ENCODE measurements at regions not wholly inside any gene's neighbourhood (a gene's known extent, or its start where the extent isn't known, plus 50 kb on each side); places are given as distances from the start of the nearest gene placed in this dataset.
A peak's percentile ranks its signal among the peaks of the same experiment; 100 is the strongest.

DNA sequence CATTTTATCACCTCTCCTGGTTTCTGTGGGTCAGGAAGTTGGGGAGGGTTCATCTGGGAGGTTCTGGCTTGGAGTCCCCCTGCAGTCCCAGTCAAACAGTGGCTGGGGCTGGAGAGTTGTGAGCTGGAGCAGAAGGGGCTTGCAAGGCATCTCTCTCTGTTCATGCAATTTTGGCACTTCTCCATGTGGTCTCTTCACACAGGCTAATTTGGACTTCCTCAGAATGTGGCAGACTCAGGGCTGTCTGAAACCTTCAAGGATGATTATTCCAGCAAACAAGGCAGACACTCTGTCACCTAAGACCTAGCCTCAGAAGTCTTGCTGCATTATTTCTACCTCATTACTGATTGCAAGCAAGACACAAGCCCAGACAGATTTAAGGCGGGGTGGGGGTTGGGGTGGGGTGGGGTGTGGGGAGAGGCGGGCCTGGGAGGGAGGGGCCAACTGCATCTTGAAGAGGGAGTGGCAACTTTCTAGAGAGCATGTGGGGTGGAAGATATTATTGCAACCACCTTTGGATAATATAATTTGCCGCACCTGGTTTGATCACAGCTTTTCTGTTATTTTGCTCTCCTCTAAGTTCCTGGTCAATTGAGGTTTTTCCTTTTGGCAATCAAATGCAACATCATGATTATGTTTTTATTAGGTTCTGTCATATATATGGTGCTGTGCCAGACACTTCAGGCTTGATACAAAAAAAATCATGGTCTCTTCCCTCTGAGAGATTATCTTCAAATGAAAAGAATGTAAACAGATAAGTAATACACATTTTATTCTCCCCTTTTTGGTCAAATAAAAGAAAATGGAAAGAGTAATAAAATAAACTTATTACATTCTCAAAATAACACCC, 799.5 kb downstream of the RPA4 start:
- H3K27ac Mint-ChIP-seq, result peak overlapping the region; percentile 31
- TF ChIP-seq, protein P1, sequence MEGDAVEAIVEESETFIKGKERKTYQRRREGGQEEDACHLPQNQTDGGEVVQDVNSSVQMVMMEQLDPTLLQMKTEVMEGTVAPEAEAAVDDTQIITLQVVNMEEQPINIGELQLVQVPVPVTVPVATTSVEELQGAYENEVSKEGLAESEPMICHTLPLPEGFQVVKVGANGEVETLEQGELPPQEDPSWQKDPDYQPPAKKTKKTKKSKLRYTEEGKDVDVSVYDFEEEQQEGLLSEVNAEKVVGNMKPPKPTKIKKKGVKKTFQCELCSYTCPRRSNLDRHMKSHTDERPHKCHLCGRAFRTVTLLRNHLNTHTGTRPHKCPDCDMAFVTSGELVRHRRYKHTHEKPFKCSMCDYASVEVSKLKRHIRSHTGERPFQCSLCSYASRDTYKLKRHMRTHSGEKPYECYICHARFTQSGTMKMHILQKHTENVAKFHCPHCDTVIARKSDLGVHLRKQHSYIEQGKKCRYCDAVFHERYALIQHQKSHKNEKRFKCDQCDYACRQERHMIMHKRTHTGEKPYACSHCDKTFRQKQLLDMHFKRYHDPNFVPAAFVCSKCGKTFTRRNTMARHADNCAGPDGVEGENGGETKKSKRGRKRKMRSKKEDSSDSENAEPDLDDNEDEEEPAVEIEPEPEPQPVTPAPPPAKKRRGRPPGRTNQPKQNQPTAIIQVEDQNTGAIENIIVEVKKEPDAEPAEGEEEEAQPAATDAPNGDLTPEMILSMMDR (IDR thresholded peaks at IDR 0.05; ENCODE audit: unreplicated experiment), result no peak
- no peaks in the 10 kb centered on the region for H3K36me3 Mint-ChIP-seq
- no peak for DNase-seq (ENCODE audit: low spot score in 2 of 2, unreplicated experiment in 2 of 2)
- peaks cover 3% of the 10 kb centered on the region for H3K9me3 Mint-ChIP-seq
- no peak overlapping the region for H3K4me3 Mint-ChIP-seq
- H3K4me1 Mint-ChIP-seq, result peaks cover 11% of the 10 kb centered on the region
- no peaks in the 10 kb centered on the region for H3K27me3 Mint-ChIP-seq (ENCODE audit: low read depth)

DNA sequence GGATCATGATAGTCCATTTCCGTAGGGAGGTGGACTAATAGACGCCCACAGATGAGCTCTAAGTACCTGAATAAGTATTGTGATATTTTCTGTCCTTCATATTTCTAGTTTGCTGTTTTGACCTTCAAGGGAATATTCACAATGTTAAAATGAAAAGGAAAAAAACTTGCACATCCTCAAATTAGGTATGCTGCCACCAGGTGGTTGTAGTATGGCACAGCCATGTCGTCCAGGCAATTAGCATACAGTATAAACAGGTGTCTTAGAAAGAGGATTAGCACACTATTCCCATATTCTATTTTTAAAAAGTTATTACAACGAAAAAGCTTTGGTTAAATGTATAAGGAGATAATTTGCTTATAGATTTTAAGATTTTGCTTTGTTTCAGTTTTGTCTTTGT, 802.0 kb downstream of the RPA4 start:
- Mint-ChIP-seq H3K27ac (no peak overlapping the region), H3K36me3 (no peaks in the 10 kb centered on the region), H3K27me3 (ENCODE audit: low read depth) (no peaks in the 10 kb centered on the region), H3K4me1 (peaks cover 11% of the 10 kb centered on the region), H3K4me3 (no peak overlapping the region), H3K9me3 (peaks cover 11% of the 10 kb centered on the region)
- DNase-seq (ENCODE audit: low spot score in 2 of 2, unreplicated experiment in 2 of 2), result no peak
- TF ChIP-seq, protein P1 (IDR thresholded peaks at IDR 0.05; ENCODE audit: unreplicated experiment), result peak; percentile 46

DNA sequence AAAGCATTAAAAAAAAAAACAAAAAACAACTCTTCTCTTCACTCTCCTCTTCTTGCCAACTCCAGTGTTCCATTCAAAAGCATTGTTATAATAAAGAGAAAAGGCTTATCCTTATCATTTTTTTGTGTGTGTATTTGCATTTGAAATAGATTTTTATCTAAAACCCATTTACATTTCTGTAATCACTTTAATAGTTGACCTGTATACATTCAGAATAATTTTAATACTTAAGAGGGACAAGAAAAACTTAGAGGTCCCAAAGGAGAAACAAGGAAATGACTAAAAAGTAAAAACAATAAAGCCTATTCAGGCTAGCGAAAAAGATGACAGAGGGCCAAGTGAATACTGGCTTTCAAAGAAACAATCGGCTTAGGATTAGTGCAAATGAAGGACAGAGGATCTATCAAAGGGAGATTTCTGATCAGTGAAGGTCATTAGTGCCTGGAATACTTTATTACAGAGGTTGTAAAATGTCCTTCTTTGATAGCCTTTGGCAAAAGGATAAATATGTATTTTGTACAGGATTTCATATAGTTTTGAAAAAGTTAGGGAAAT, 808.3 kb downstream of the RPA4 start:
- H3K27ac Mint-ChIP-seq, result peak overlapping the region; percentile 63
- no peaks in the 10 kb centered on the region for H3K27me3 Mint-ChIP-seq (ENCODE audit: low read depth)
- peaks cover 19% of the 10 kb centered on the region for H3K9me3 Mint-ChIP-seq
- H3K4me3 Mint-ChIP-seq, result no peak overlapping the region
- no peaks in the 10 kb centered on the region for H3K36me3 Mint-ChIP-seq
- no peak for DNase-seq (ENCODE audit: low spot score in 2 of 2, unreplicated experiment in 2 of 2)
- TF ChIP-seq, protein P1 (IDR thresholded peaks at IDR 0.05; ENCODE audit: unreplicated experiment), result no peak
- H3K4me1 Mint-ChIP-seq, result peaks cover 16% of the 10 kb centered on the region

DNA sequence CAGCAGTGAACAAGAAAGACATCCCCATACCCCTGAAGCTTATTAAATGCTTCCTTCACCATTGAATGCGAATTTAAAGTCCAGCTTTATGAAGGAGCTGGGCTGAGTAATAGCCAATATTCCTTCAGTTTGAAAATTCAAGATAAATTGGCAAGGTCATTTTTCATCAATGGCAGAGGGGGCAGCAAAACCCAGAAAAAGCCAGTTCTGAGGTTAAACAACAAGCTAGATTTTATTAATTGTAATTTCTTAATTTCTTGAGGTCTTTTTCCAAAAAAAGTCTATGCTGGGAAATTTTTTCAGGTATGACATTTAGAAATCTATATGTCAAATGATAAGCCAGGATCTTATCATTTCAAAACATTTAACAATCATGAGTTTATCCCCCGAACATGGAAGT, 808.9 kb downstream of the RPA4 start:
- H3K27me3 Mint-ChIP-seq (ENCODE audit: low read depth), result no peaks in the 10 kb centered on the region
- DNase-seq (ENCODE audit: low spot score in 2 of 2, unreplicated experiment in 2 of 2), result no peak
- peaks cover 19% of the 10 kb centered on the region for H3K9me3 Mint-ChIP-seq
- no peak overlapping the region for H3K4me3 Mint-ChIP-seq
- TF ChIP-seq, protein P1 (IDR thresholded peaks at IDR 0.05; ENCODE audit: unreplicated experiment), result no peak
- peaks cover 14% of the 10 kb centered on the region for H3K4me1 Mint-ChIP-seq
- H3K36me3 Mint-ChIP-seq, result no peaks in the 10 kb centered on the region
- H3K27ac Mint-ChIP-seq, result no peak overlapping the region

DNA sequence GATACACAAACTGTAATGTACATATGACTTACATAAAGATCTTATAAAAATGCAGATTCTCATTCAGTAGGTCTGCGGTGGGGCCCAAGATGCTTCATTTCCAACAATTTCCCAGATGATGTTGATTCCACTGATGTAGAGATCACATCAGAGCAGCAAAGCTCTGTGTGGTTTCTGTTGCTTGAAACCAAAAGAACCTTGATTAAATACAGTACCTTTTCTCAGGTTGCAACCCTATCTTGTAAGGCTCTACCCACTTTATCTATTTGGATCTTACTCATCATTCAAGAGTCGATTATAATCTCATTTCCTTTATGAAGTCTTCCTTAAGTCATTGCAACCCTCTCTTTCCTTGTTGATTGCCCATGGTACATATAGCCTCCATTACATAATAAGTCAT, 816.8 kb downstream of the RPA4 start:
- no peaks in the 10 kb centered on the region for H3K27me3 Mint-ChIP-seq (ENCODE audit: low read depth)
- TF ChIP-seq, protein P1 (IDR thresholded peaks at IDR 0.05; ENCODE audit: unreplicated experiment), result no peak
- H3K36me3 Mint-ChIP-seq, result no peaks in the 10 kb centered on the region
- H3K4me3 Mint-ChIP-seq, result no peak overlapping the region
- DNase-seq (ENCODE audit: low spot score in 2 of 2, unreplicated experiment in 2 of 2), result no peak
- no peaks in the 10 kb centered on the region for H3K4me1 Mint-ChIP-seq
- H3K27ac Mint-ChIP-seq, result no peak overlapping the region
- peaks cover 20% of the 10 kb centered on the region for H3K9me3 Mint-ChIP-seq

All from mesothelial cell of epicardium (in vitro differentiated cells).